ENCODE measurements at regions not wholly inside any gene's neighbourhood (a gene's known extent, or its start where the extent isn't known, plus 50 kb on each side); places are given as distances from the start of the nearest gene placed in this dataset.

DNA sequence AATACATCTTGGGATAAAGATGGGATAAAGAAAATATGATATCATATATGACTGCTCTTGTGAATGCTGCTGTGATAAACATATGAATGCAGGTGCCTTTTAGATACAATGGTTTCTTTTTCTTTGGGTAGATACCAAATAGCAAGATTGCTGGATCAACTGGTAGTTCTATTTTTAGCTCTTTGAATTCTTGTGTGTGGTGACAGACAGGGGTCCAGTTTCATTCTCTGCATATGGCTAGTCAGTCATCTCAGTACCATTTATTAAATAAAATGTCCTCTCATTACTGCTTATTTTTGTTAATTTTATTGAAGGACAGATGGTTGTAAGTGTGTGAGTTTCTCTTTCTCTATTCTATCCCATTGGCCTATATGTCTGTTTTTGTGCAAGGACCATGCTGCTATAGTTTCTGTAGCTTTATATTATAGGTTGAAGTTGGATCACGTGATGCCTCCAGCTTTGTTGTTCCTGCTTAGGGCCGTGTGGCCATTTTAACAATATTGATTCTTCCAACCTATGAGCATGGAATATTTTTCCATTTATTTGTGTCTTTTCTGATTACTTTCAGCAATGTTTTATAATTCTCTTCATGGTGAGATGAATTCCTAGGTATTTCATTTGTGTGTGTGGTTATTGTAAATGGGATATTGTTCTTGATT lies 1089.8 kb upstream of the CADM2 start:
- no peak for TF ChIP-seq HMG20B (CRISPR knock-in tag; IDR thresholded peaks at IDR 0.05)
- TF ChIP-seq, protein P1, sequence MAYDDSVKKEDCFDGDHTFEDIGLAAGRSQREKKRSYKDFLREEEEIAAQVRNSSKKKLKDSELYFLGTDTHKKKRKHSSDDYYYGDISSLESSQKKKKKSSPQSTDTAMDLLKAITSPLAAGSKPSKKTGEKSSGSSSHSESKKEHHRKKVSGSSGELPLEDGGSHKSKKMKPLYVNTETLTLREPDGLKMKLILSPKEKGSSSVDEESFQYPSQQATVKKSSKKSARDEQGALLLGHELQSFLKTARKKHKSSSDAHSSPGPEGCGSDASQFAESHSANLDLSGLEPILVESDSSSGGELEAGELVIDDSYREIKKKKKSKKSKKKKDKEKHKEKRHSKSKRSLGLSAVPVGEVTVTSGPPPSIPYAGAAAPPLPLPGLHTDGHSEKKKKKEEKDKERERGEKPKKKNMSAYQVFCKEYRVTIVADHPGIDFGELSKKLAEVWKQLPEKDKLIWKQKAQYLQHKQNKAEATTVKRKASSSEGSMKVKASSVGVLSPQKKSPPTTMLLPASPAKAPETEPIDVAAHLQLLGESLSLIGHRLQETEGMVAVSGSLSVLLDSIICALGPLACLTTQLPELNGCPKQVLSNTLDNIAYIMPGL (CRISPR knock-in tag; IDR thresholded peaks at IDR 0.05): no peak
- no peak for TF ChIP-seq CTCF (IDR thresholded peaks at IDR 0.05 in 2 of 3, conservative IDR thresholded peaks at IDR 0.05 in 1 of 3; ENCODE audit: insufficient read depth in 2 of 3, low read depth in 1 of 3, low read length in 3 of 3)

Measured in K562 (cell line).